ENCODE measurements at regions not wholly inside any gene's neighbourhood (a gene's known extent, or its start where the extent isn't known, plus 50 kb on each side); places are given as distances from the start of the nearest gene placed in this dataset.

- TF ChIP-seq ZEB1 (IDR thresholded peaks at IDR 0.05; ENCODE audit: insufficient replicate concordance, low read depth), result no peak
- peak; percentile 99 for TF ChIP-seq LCORL (IDR thresholded peaks at IDR 0.05)
- no peak for TF ChIP-seq LCORL (CRISPR knock-in tag; IDR thresholded peaks at IDR 0.05)
- ATAC-seq (no peak), FAIRE-seq (no peak), DNase-seq (ENCODE audit: low spot score) (no peak)
- H3K27ac ChIP-seq (ENCODE audit: extremely low read length, insufficient read depth, low read length), result no peak overlapping the region
- H4K20me1 ChIP-seq (ENCODE audit: insufficient read depth, low read length), result no peaks in the 10 kb centered on the region
- no peaks in the 10 kb centered on the region for H3K36me3 ChIP-seq (replicated peaks in 1 of 2; ENCODE audit: control insufficient read depth in 1 of 2, insufficient read depth in 2 of 2, low read length in 2 of 2)
- no peaks in the 10 kb centered on the region for H3K79me2 ChIP-seq (ENCODE audit: insufficient read depth, low read length)
- H3K27me3 ChIP-seq (ENCODE audit: control insufficient read depth in 1 of 2, insufficient read depth in 2 of 2, low read length in 2 of 2), result no peaks in the 10 kb centered on the region
- H3K9ac ChIP-seq (ENCODE audit: insufficient read depth, low read depth, low read length), result no peak overlapping the region
- intact Hi-C loops (cut with micrococcal nuclease; ENCODE audit: unreplicated experiment) (no loop called here), in situ Hi-C loops (cut with HindIII; ENCODE audit: extremely low pct_ligation_motif_present, low pct_unique_long_range_greater_than_20kb) (no loop called here)
- no peak overlapping the region for H3K4me2 ChIP-seq (ENCODE audit: low read depth, low read length)
- ChIA-PET POLR2A (no interaction called here), CTCF (ENCODE audit: low intra/inter-chr PET ratio, low total read pairs) (no interaction called here)
- no peaks in the 10 kb centered on the region for H3K4me1 ChIP-seq (ENCODE audit: insufficient read depth, low read length)
- no peak overlapping the region for H2AFZ ChIP-seq (ENCODE audit: low read length)
- 34% methylated on average over 8 of the region's 8 CpGs for WGBS (ENCODE audit: low lambda C conversion rate)
- H3K4me3 ChIP-seq (replicated peaks in 1 of 3; ENCODE audit: insufficient read depth in 1 of 3, low read depth in 2 of 3, low read length in 3 of 3), result no peak overlapping the region
- H3K9me3 ChIP-seq (ENCODE audit: low read length), result no peaks in the 10 kb centered on the region
- BruUV-seq (replicated peaks), result no TSS peak
Measured at GRCh38 chr2:134785659-134786430, 52.6 kb upstream of the ACMSD start.

GRCh38 chr2:134788417-134788816 lies 50.0 kb upstream of the ACMSD start:
- no peak overlapping the region for H3K4me2 ChIP-seq (ENCODE audit: low read depth, low read length)
- H3K9ac ChIP-seq (ENCODE audit: insufficient read depth, low read depth, low read length), result no peak overlapping the region
- FAIRE-seq (no peak), ATAC-seq (no peak), DNase-seq (ENCODE audit: low spot score) (no peak)
- H3K36me3 ChIP-seq (replicated peaks in 1 of 2; ENCODE audit: control insufficient read depth in 1 of 2, insufficient read depth in 2 of 2, low read length in 2 of 2), result no peaks in the 10 kb centered on the region
- no TSS peak for BruUV-seq (replicated peaks)
- ChIA-PET CTCF (ENCODE audit: low intra/inter-chr PET ratio, low total read pairs) (no interaction called here), POLR2A (no interaction called here)
- 48% methylated on average over 2 of the region's 2 CpGs for WGBS (ENCODE audit: low lambda C conversion rate)
- intact Hi-C loops (cut with micrococcal nuclease; ENCODE audit: unreplicated experiment) (no loop called here), in situ Hi-C loops (cut with HindIII; ENCODE audit: extremely low pct_ligation_motif_present, low pct_unique_long_range_greater_than_20kb) (no loop called here)
- no peaks in the 10 kb centered on the region for H3K27me3 ChIP-seq (ENCODE audit: control insufficient read depth in 1 of 2, insufficient read depth in 2 of 2, low read length in 2 of 2)
- H2AFZ ChIP-seq (ENCODE audit: low read length), result no peak overlapping the region
- H3K27ac ChIP-seq (ENCODE audit: extremely low read length, insufficient read depth, low read length), result no peak overlapping the region
- H4K20me1 ChIP-seq (ENCODE audit: insufficient read depth, low read length), result no peaks in the 10 kb centered on the region
- H3K4me3 ChIP-seq (replicated peaks in 1 of 3; ENCODE audit: insufficient read depth in 1 of 3, low read depth in 2 of 3, low read length in 3 of 3), result no peak overlapping the region
- no peaks in the 10 kb centered on the region for H3K4me1 ChIP-seq (ENCODE audit: insufficient read depth, low read length)
- no peaks in the 10 kb centered on the region for H3K9me3 ChIP-seq (ENCODE audit: low read length)
- no peaks in the 10 kb centered on the region for H3K79me2 ChIP-seq (ENCODE audit: insufficient read depth, low read length)
- TF ChIP-seq PHF20 (CRISPR knock-in tag; IDR thresholded peaks at IDR 0.05) (no peak), ZBTB43 (CRISPR knock-in tag; conservative IDR thresholded peaks at IDR 0.05) (no peak), SOX5 (CRISPR knock-in tag; IDR thresholded peaks at IDR 0.05; ENCODE audit: borderline replicate concordance) (no peak), RBM39 (IDR thresholded peaks at IDR 0.05; ENCODE audit: low read depth, low read length, poor library complexity, severe bottlenecking) (no peak), ZNF362 (CRISPR knock-in tag; IDR thresholded peaks at IDR 0.05; ENCODE audit: borderline replicate concordance) (no peak), TIGD3 (CRISPR knock-in tag; IDR thresholded peaks at IDR 0.05; ENCODE audit: borderline replicate concordance) (no peak), ZNF143 (CRISPR knock-in tag; IDR thresholded peaks at IDR 0.05) (no peak), ZNF652 (CRISPR knock-in tag; IDR thresholded peaks at IDR 0.05; ENCODE audit: borderline replicate concordance, low read depth) (no peak), TEF (CRISPR knock-in tag; IDR thresholded peaks at IDR 0.05) (no peak), CENPT (CRISPR knock-in tag; IDR thresholded peaks at IDR 0.05; ENCODE audit: low read depth) (no peak), ZSCAN21 (CRISPR knock-in tag; IDR thresholded peaks at IDR 0.05; ENCODE audit: borderline replicate concordance) (no peak), NCOA5 (CRISPR knock-in tag; IDR thresholded peaks at IDR 0.05) (no peak)
